B cell (primary cell): ENCODE measurements at regions not wholly inside any gene's neighbourhood (a gene's known extent, or its start where the extent isn't known, plus 50 kb on each side); places are given as distances from the start of the nearest gene placed in this dataset.

Experiments
- ATAC-seq: fragments of 200-7000 bp; cut with Tn5 transposase; one replicate; pipeline ENCODE4 v1.10.0; 2021; ENCODE audit warnings: low read depth, mild to moderate bottlenecking, moderate number of reproducible peaks, moderate library complexity
- CTCF ChIA-PET: fragments of 350-600 bp; sonication (Branson Sonifier 250); formaldehyde crosslinking; loops from one replicate; lab custom pipeline; 2021; ENCODE audit warnings: antibody characterized with exemption, inconsistent platforms; lab: Charles Lee
- POLR2A ChIA-PET: fragments of 350-600 bp; sonication (Branson Sonifier 250); formaldehyde crosslinking; loops from one replicate; lab custom pipeline; 2021; ENCODE audit warnings: antibody characterized with exemption; lab: Charles Lee
- DNase-seq: peaks from one replicate; pipeline ENCODE4 v3.0.0; 2013
- H2AFZ ChIP-seq: 2 replicates; pipeline ENCODE4 v1.6.1; 2012; ENCODE audit warnings: mild to moderate bottlenecking, low read depth, low read length; ENCODE audit not compliant: insufficient read depth, poor library complexity, severe bottlenecking
- H3K27ac ChIP-seq, 2 donors: 1 replicate in 1 of 2; 2 replicates in 1 of 2; pipeline ENCODE4 v1.5.1; 2012 to 2013; ENCODE audit warnings: low read length in 2 of 2, mild to moderate bottlenecking in 2 of 2, moderate library complexity in 1 of 2
- H3K27me3 ChIP-seq, 4 experiments: fragments of 200-600 bp in 1 of 4; sonication (generic) in 1 of 4; replicated peaks in 1 of 4; 1 replicate in 2 of 4; 2 replicates in 2 of 4; pipeline versions ENCODE4 v1.6.1 to v1.7.0; 2013 to 2016; ENCODE audit warnings: low read length in 3 of 4, mild to moderate bottlenecking in 2 of 4, mixed read lengths in 1 of 4, moderate library complexity in 1 of 4; ENCODE audit not compliant: insufficient read depth in 4 of 4, control insufficient read depth in 3 of 4; ENCODE audit errors: control extremely low read depth in 1 of 4
- H3K36me3 ChIP-seq, 2 experiments: replicated peaks in 1 of 2; 1 replicate in 1 of 2; 2 replicates in 1 of 2; pipeline versions ENCODE4 v1.6.1 to v1.7.1; 2013; ENCODE audit warnings: low read length in 1 of 2; ENCODE audit not compliant: insufficient read depth in 2 of 2, control insufficient read depth in 1 of 2; ENCODE audit errors: control extremely low read depth in 1 of 2, extremely low read depth in 1 of 2
- H3K4me1 ChIP-seq, 2 donors: fragments of 200-600 bp in 1 of 2; sonication (generic) in 1 of 2; 1 replicate in 1 of 2; 2 replicates in 1 of 2; pipeline versions ENCODE4 v1.5.1 to v1.6.1; 2013 to 2017; ENCODE audit warnings: low read length in 2 of 2; ENCODE audit not compliant: control insufficient read depth in 2 of 2, insufficient read depth in 2 of 2
- H3K4me2 ChIP-seq: replicated peaks from 2 replicates; pipeline ENCODE3; 2012; ENCODE audit warnings: mild to moderate bottlenecking, low read depth, low read length; ENCODE audit not compliant: poor library complexity, severe bottlenecking
- H3K4me3 ChIP-seq, 5 experiments: fragments of 200-600 bp in 1 of 5; sonication (generic) in 1 of 5; 1 replicate in 3 of 5; 2 replicates in 2 of 5; pipeline versions ENCODE4 v1.5.1 to v1.7.0; 2011 to 2016; ENCODE audit warnings: low read length in 4 of 5, mild to moderate bottlenecking in 4 of 5, low read depth in 2 of 5, control low read depth in 1 of 5, moderate library complexity in 1 of 5; ENCODE audit not compliant: insufficient read depth in 1 of 5; ENCODE audit errors: control extremely low read depth in 1 of 5, extremely low read depth in 1 of 5
- H3K79me2 ChIP-seq: fragments of 200-600 bp; sonication (generic); one replicate; pipeline ENCODE4 v1.6.0; 2016; ENCODE audit warnings: low read length; ENCODE audit not compliant: control insufficient read depth, insufficient read depth
- H3K9ac ChIP-seq: fragments of 200-600 bp; sonication (generic); 2 replicates; pipeline ENCODE4 v1.6.1; 2017; ENCODE audit warnings: mild to moderate bottlenecking, low read length, moderate library complexity
- H3K9me3 ChIP-seq, 3 donors: one replicate each; pipeline versions ENCODE4 v1.6.1 to v1.7.1; 2013; ENCODE audit warnings: low read length in 2 of 3; ENCODE audit not compliant: control insufficient read depth in 2 of 3, insufficient read depth in 1 of 3; ENCODE audit errors: control extremely low read depth in 1 of 3
- H4K20me1 ChIP-seq: 2 replicates; pipeline ENCODE4 v1.6.0; 2012; ENCODE audit warnings: mild to moderate bottlenecking, low read length; ENCODE audit not compliant: insufficient read depth, control insufficient read depth, poor library complexity, severe bottlenecking
- H3K27ac Mint-ChIP-seq: one replicate; pipeline ENCODE4 v1.8.0; 2021; ENCODE audit warnings: mixed read lengths
- H3K27me3 Mint-ChIP-seq: one replicate; pipeline ENCODE4 v1.8.0; 2021; ENCODE audit warnings: mixed read lengths
- H3K4me1 Mint-ChIP-seq: one replicate; pipeline ENCODE4 v1.8.0; 2021; ENCODE audit warnings: mixed read lengths
- H3K4me3 Mint-ChIP-seq: one replicate; pipeline ENCODE4 v1.8.0; 2021; ENCODE audit warnings: mixed read lengths
- H3K9me3 Mint-ChIP-seq: one replicate; pipeline ENCODE4 v1.8.0; 2022; ENCODE audit warnings: mixed read lengths; ENCODE audit not compliant: insufficient read depth
- EZH2 ChIP-seq: IDR thresholded peaks from 2 replicates; pipeline ENCODE4 v1.6.1; 2012; ENCODE audit warnings: borderline replicate concordance, low read depth, mild to moderate bottlenecking, moderate library complexity, low read length; ENCODE audit not compliant: insufficient read depth, poor library complexity, severe bottlenecking
- WGBS: methylation state at CpG from one replicate; pipeline ENCODE4 v1.1.5; 2013; ENCODE audit warnings: missing lambda C conversion rate; ENCODE audit not compliant: insufficient coverage; 5-methylcytosine and 5-hydroxymethylcytosine counted together
- intact Hi-C: fragments of 100-400 bp; cut with micrococcal nuclease; formaldehyde crosslinking; loops from one replicate; pipeline ENCODE4 v1.10.0; 2022
- TF ChIP-seq, protein P1 (sequence below): fragments of 200-600 bp; IDR thresholded peaks from one replicate; pipeline ENCODE4 v1.8.0; 2022; ENCODE audit warnings: antibody characterized with exemption, mild to moderate bottlenecking

- no peak overlapping the region for H3K4me2 ChIP-seq
- intact Hi-C loops: no loop called here
- no peak for TF ChIP-seq EZH2
- TF ChIP-seq, protein P1, sequence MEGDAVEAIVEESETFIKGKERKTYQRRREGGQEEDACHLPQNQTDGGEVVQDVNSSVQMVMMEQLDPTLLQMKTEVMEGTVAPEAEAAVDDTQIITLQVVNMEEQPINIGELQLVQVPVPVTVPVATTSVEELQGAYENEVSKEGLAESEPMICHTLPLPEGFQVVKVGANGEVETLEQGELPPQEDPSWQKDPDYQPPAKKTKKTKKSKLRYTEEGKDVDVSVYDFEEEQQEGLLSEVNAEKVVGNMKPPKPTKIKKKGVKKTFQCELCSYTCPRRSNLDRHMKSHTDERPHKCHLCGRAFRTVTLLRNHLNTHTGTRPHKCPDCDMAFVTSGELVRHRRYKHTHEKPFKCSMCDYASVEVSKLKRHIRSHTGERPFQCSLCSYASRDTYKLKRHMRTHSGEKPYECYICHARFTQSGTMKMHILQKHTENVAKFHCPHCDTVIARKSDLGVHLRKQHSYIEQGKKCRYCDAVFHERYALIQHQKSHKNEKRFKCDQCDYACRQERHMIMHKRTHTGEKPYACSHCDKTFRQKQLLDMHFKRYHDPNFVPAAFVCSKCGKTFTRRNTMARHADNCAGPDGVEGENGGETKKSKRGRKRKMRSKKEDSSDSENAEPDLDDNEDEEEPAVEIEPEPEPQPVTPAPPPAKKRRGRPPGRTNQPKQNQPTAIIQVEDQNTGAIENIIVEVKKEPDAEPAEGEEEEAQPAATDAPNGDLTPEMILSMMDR: no peak
- DNase-seq (no peak), ATAC-seq (no peak)
- H2AFZ ChIP-seq: no peak overlapping the region
- ChIA-PET POLR2A (no interaction called here), CTCF (no interaction called here)
- H4K20me1 ChIP-seq: no peaks in the 10 kb centered on the region
- no peak overlapping the region for H3K27ac Mint-ChIP-seq
- no peaks in the 10 kb centered on the region for H3K9me3 Mint-ChIP-seq
- no peak overlapping the region for H3K4me3 ChIP-seq
- H3K9me3 ChIP-seq: no peaks in the 10 kb centered on the region
- no peak overlapping the region for H3K9ac ChIP-seq
- H3K27me3 Mint-ChIP-seq: no peaks in the 10 kb centered on the region
- H3K4me1 Mint-ChIP-seq: no peaks in the 10 kb centered on the region
- H3K27ac ChIP-seq: no peak overlapping the region
- H3K36me3 ChIP-seq: no peaks in the 10 kb centered on the region
- H3K4me1 ChIP-seq: no peaks in the 10 kb centered on the region
- H3K79me2 ChIP-seq: no peaks in the 10 kb centered on the region
- H3K27me3 ChIP-seq: no peaks in the 10 kb centered on the region
- H3K4me3 Mint-ChIP-seq: no peak overlapping the region
Observed at GRCh38 chr11:57072640-57073039, 83.9 kb downstream of the OR5AK2 start.

DNA sequence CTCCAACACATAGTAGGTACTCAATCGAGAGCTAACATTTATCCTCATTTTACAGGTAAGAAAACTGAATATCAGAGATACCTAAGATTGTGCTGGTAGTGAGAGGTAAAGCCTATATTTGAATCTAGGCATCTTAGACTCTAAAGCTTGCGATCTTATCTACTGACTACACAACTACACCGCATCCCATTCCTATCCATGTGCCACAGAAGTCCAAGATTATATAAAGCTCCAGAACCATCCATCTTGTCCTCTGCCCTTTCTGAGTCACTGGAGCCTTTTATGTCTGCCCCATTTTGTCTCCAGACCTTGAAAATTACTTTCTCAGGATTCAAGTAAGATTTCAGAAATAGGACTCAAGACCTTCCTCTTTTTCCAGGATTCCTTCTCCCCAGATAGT lies 84.4 kb downstream of the OR5AK2 start:
- Histone ChIP-seq H2AFZ (no peak overlapping the region), H4K20me1 (no peaks in the 10 kb centered on the region), H3K27me3 (no peaks in the 10 kb centered on the region), H3K4me2 (no peak overlapping the region), H3K4me3 (no peak overlapping the region), H3K9me3 (no peaks in the 10 kb centered on the region), H3K79me2 (no peaks in the 10 kb centered on the region), H3K36me3 (no peaks in the 10 kb centered on the region), H3K9ac (no peak overlapping the region), H3K4me1 (no peaks in the 10 kb centered on the region), H3K27ac (no peak overlapping the region)
- DNase-seq: no peak
- Mint-ChIP-seq H3K9me3 (no peaks in the 10 kb centered on the region), H3K4me3 (no peak overlapping the region), H3K27me3 (no peaks in the 10 kb centered on the region), H3K27ac (no peak overlapping the region), H3K4me1 (no peaks in the 10 kb centered on the region)
- ChIA-PET CTCF (no interaction called here), POLR2A (no interaction called here)
- no peak for TF ChIP-seq EZH2
- TF ChIP-seq, protein P1: no peak
- intact Hi-C loops: no loop called here
- 96% methylated on average over 2 of the region's 3 CpGs for WGBS
- ATAC-seq: no peak
